ENCODE measurements at regions not wholly inside any gene's neighbourhood (a gene's known extent, or its start where the extent isn't known, plus 50 kb on each side); places are given as distances from the start of the nearest gene placed in this dataset.

- Mint-ChIP-seq H3K9me3 (peaks cover 9% of the 10 kb centered on the region), H3K27me3 (no peaks in the 10 kb centered on the region), H3K36me3 (no peaks in the 10 kb centered on the region), H3K27ac (no peak overlapping the region), H3K4me1 (no peaks in the 10 kb centered on the region), H3K4me3 (no peak overlapping the region)
- CTCF ChIA-PET: no interaction called here
- DNase-seq: no peak
Measured at GRCh38 chr20:60800185-60800584, 451.9 kb upstream of the CDH4 start.

GRCh38 chr20:60802676-60803075 is 449.4 kb upstream of the CDH4 start:
- CTCF ChIA-PET: no interaction called here
- no peak for DNase-seq
- Mint-ChIP-seq H3K9me3 (peaks cover 9% of the 10 kb centered on the region), H3K27ac (no peak overlapping the region), H3K36me3 (no peaks in the 10 kb centered on the region), H3K4me3 (no peak overlapping the region), H3K4me1 (no peaks in the 10 kb centered on the region), H3K27me3 (no peaks in the 10 kb centered on the region)

DNA sequence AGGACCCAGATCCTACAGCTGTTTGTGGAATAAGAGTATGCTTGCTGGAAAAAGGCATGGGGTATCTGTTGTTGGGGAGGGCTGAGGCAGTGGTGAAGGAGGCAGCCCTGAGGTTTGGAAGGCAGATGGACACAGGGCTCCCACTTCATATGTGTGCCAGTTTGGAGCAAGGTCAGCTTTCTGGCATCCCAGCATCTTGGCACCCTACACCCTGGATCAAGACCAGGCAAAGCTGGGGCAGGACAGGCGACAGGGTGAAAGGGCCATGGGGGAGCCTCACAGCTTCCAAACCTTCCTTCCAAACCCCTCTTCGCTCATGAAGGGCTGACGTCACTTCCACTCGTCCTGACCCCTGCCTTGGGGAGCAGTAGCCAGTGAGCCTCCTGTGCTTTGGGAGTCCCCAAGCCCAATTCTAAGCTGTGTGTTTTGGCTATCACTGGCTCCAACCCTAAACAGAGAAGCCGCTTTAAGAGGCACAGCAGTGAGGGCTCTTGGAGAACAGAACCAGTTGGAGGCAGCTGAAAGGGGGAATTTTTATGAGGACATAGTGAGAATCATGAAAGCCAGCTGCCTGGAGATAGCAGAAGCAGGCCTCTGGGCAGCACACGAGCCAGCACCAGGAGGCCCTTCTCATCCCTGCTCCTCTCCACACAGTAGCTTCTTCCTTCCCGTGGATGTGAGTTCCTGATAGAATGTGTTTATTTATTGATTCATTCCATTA is 448.6 kb upstream of the CDH4 start:
- no peak overlapping the region for H3K27ac Mint-ChIP-seq
- H3K27me3 Mint-ChIP-seq: no peaks in the 10 kb centered on the region
- H3K9me3 Mint-ChIP-seq: peaks cover 9% of the 10 kb centered on the region
- no peaks in the 10 kb centered on the region for H3K36me3 Mint-ChIP-seq
- no peak overlapping the region for H3K4me3 Mint-ChIP-seq
- no peaks in the 10 kb centered on the region for H3K4me1 Mint-ChIP-seq
- CTCF ChIA-PET: no interaction called here
- DNase-seq: no peak

- peaks cover 9% of the 10 kb centered on the region for H3K9me3 Mint-ChIP-seq
- CTCF ChIA-PET: no interaction called here
Measured at GRCh38 chr20:60804240-60804917, 447.7 kb upstream of the CDH4 start.

GRCh38 chr20:60804918-60805630 is 447.0 kb upstream of the CDH4 start:
- H3K36me3 Mint-ChIP-seq: no peaks in the 10 kb centered on the region
- CTCF ChIA-PET: no interaction called here
- no peak overlapping the region for H3K4me3 Mint-ChIP-seq
- no peaks in the 10 kb centered on the region for H3K4me1 Mint-ChIP-seq
- no peaks in the 10 kb centered on the region for H3K27me3 Mint-ChIP-seq
- no peak overlapping the region for H3K27ac Mint-ChIP-seq
- no peak for DNase-seq
- H3K9me3 Mint-ChIP-seq: peaks cover 7% of the 10 kb centered on the region

More at GRCh38 chr20:60804240-60804917, 447.7 kb upstream of the CDH4 start:
- H3K4me1 Mint-ChIP-seq: no peaks in the 10 kb centered on the region
- H3K27ac Mint-ChIP-seq: no peak overlapping the region
- H3K27me3 Mint-ChIP-seq: no peaks in the 10 kb centered on the region
- no peak overlapping the region for H3K4me3 Mint-ChIP-seq
- H3K36me3 Mint-ChIP-seq: no peaks in the 10 kb centered on the region
- no peak for DNase-seq

- no peaks in the 10 kb centered on the region for H3K4me1 Mint-ChIP-seq
- no peak overlapping the region for H3K27ac Mint-ChIP-seq
- no peaks in the 10 kb centered on the region for H3K36me3 Mint-ChIP-seq
- no peak for DNase-seq
- no peaks in the 10 kb centered on the region for H3K27me3 Mint-ChIP-seq
- no peak overlapping the region for H3K4me3 Mint-ChIP-seq
- CTCF ChIA-PET: no interaction called here
- H3K9me3 Mint-ChIP-seq: peaks cover under 1% of the 10 kb centered on the region
Measured at GRCh38 chr20:60806354-60806753, 445.7 kb upstream of the CDH4 start.

DNA sequence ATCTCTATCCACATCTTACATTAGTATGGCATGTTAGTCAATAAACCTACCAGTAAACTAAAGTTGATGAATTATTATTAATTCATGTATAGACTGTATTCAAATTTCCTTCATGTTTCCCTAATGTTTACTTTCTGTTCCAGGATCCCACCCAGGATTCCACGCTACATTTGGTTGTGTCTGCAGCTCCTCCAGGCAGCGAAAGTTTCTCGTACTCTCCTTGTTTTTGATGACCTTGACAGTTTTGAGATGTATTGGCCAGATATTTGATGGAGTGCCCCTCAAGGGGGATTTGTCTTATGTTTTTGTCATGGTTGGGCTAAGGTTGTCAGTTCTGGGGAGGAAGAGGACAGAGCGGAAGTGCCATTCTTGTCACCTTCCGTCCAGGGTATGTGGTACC is 445.2 kb upstream of the CDH4 start:
- no peak for DNase-seq
- CTCF ChIA-PET: no interaction called here
- no peak overlapping the region for H3K4me3 Mint-ChIP-seq
- H3K4me1 Mint-ChIP-seq: no peaks in the 10 kb centered on the region
- H3K9me3 Mint-ChIP-seq: no peaks in the 10 kb centered on the region
- no peaks in the 10 kb centered on the region for H3K36me3 Mint-ChIP-seq
- H3K27me3 Mint-ChIP-seq: no peaks in the 10 kb centered on the region
- no peak overlapping the region for H3K27ac Mint-ChIP-seq

- no peaks in the 10 kb centered on the region for H3K9me3 Mint-ChIP-seq
- DNase-seq: no peak
- H3K27me3 Mint-ChIP-seq: no peaks in the 10 kb centered on the region
- no peak overlapping the region for H3K4me3 Mint-ChIP-seq
- H3K36me3 Mint-ChIP-seq: no peaks in the 10 kb centered on the region
- CTCF ChIA-PET: no interaction called here
- no peaks in the 10 kb centered on the region for H3K4me1 Mint-ChIP-seq
- no peak overlapping the region for H3K27ac Mint-ChIP-seq
Measured at GRCh38 chr20:60808003-60808672, 443.9 kb upstream of the CDH4 start.

DNA sequence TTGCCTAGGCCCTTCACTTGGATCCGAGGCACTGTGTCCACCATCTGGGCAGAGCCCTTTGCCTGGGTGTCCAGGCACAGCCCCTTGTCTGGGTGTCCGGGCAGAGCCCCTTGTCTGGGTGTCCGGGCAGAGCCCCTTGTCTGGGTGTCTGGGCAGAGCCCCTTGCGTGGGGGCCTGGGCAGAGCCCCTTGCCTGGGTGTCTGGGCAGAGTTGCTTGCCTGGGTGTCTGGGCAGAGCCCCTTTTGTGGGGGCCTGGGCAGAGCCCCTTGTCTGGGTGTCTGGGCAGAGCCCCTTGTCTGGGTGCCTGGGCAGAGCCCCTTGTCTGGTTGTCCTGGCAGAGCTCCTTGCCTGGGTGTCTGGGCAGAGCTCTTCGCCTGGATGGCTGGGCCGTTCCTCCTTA is 443.4 kb upstream of the CDH4 start:
- Mint-ChIP-seq H3K9me3 (no peaks in the 10 kb centered on the region), H3K4me1 (no peaks in the 10 kb centered on the region), H3K27me3 (no peaks in the 10 kb centered on the region), H3K4me3 (no peak overlapping the region), H3K27ac (no peak overlapping the region), H3K36me3 (no peaks in the 10 kb centered on the region)
- no peak for DNase-seq
- CTCF ChIA-PET: no interaction called here

- CTCF ChIA-PET: no interaction called here
- no peaks in the 10 kb centered on the region for H3K36me3 Mint-ChIP-seq
- no peaks in the 10 kb centered on the region for H3K9me3 Mint-ChIP-seq
- H3K4me1 Mint-ChIP-seq: no peaks in the 10 kb centered on the region
- no peak overlapping the region for H3K4me3 Mint-ChIP-seq
- H3K27me3 Mint-ChIP-seq: no peaks in the 10 kb centered on the region
- H3K27ac Mint-ChIP-seq: no peak overlapping the region
- DNase-seq: no peak
Measured at GRCh38 chr20:60810561-60810960, 441.5 kb upstream of the CDH4 start.

DNA sequence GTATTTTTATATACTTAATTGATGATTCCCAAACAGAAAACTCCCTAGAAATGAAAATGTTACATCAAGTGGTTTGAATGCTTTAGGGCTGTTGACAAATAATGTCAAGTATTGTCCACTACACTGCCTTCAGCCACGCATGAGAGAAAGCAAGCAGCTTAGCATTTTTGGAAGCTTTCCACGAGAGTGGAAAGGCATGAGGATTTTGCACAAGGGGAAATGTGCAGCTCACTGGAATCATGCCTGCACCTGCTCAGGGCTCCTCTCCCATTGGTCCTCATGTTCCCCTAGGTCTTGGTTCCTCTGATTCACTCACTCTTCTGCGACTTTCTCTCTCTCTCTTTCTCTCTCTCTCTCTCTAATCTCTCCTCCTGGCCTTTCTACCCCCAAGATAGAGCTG is 439.5 kb upstream of the CDH4 start:
- no peaks in the 10 kb centered on the region for H3K27me3 Mint-ChIP-seq
- CTCF ChIA-PET: no interaction called here
- no peak for DNase-seq
- H3K4me1 Mint-ChIP-seq: no peaks in the 10 kb centered on the region
- no peaks in the 10 kb centered on the region for H3K36me3 Mint-ChIP-seq
- no peak overlapping the region for H3K27ac Mint-ChIP-seq
- peaks cover 3% of the 10 kb centered on the region for H3K9me3 Mint-ChIP-seq
- H3K4me3 Mint-ChIP-seq: no peak overlapping the region

DNA sequence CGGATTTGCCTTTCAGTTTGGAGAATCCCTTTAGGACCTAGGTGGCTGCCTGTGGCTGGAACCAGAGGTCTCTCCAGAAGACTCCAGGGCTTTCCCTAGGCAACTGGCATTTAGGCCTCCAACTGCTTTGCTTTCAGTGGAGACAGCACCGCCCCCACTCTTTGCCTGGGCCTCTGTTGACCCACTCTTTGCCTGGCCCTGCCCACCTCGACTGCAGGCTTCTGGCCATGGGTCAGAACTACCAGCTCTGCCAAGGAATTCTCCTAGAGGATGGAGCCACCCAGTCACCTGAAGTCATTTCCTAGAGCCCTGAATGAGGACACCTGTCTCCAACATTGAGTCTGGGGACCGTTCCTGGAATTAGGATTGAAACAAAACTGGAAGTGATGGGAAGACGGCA is 439.0 kb upstream of the CDH4 start:
- Mint-ChIP-seq H3K4me3 (no peak overlapping the region), H3K27ac (no peak overlapping the region)
- CTCF ChIA-PET: no interaction called here

GRCh38 chr20:60815656-60816055 is 436.4 kb upstream of the CDH4 start:
- no peak overlapping the region for H3K27ac Mint-ChIP-seq
- H3K4me3 Mint-ChIP-seq: no peak overlapping the region
- H3K4me1 Mint-ChIP-seq: peaks cover 5% of the 10 kb centered on the region
- no peaks in the 10 kb centered on the region for H3K36me3 Mint-ChIP-seq
- H3K9me3 Mint-ChIP-seq: peaks cover 3% of the 10 kb centered on the region
- H3K27me3 Mint-ChIP-seq: no peaks in the 10 kb centered on the region
- DNase-seq: no peak
- CTCF ChIA-PET: no interaction called here

More for the DNA sequence above, 439.0 kb upstream of the CDH4 start:
- Mint-ChIP-seq H3K9me3 (peaks cover 3% of the 10 kb centered on the region), H3K27me3 (no peaks in the 10 kb centered on the region), H3K36me3 (no peaks in the 10 kb centered on the region), H3K4me1 (no peaks in the 10 kb centered on the region)
- no peak for DNase-seq

- H3K4me1 Mint-ChIP-seq: peaks cover 10% of the 10 kb centered on the region
- CTCF ChIA-PET: interaction anchor here (0.6 kb wide), 1 partner anchor 70 kb away, joined by 3 read pairs; no protein-coding TSS in a partner anchor
- no peak overlapping the region for H3K27ac Mint-ChIP-seq
Measured at GRCh38 chr20:60816901-60817300, 435.2 kb upstream of the CDH4 start.

More at GRCh38 chr20:60816901-60817300, 435.2 kb upstream of the CDH4 start:
- H3K36me3 Mint-ChIP-seq: no peaks in the 10 kb centered on the region
- H3K9me3 Mint-ChIP-seq: peaks cover 3% of the 10 kb centered on the region
- DNase-seq: no peak
- no peak overlapping the region for H3K4me3 Mint-ChIP-seq
- no peaks in the 10 kb centered on the region for H3K27me3 Mint-ChIP-seq

Data from activated naive CD4-positive, alpha-beta T cell treated with anti-CD3 and anti-CD28 coated beads, Interleukin-2, amount 10 ng/mL, durations not matched to agents 7 days and 5 days (primary cell).